Spleen (tissue), 11 donors: ENCODE measurements at regions not wholly inside any gene's neighbourhood (a gene's known extent, or its start where the extent isn't known, plus 50 kb on each side); places are given as distances from the start of the nearest gene placed in this dataset.

Source experiments
- DNase-seq: peaks from one replicate; pipeline ENCODE4 v3.0.0-alpha.2; 2020
- H3K27ac ChIP-seq, 8 donors: fragments of 200-600 bp; sonication (generic) in 7 of 8; 1 replicate in 4 of 8; 2 replicates in 4 of 8; pipeline versions ENCODE4 v1.5.0 to v1.8.0; 2016 to 2021; ENCODE audit warnings: inconsistent platforms in 4 of 8, mild to moderate bottlenecking in 4 of 8, moderate library complexity in 1 of 8
- H3K27me3 ChIP-seq, 7 donors: fragments of 200-600 bp; sonication (generic) in 6 of 7; replicated peaks in 1 of 7; 1 replicate in 4 of 7; 2 replicates in 3 of 7; pipeline versions ENCODE4 v1.5.0 to v1.8.0; 2016 to 2021; ENCODE audit warnings: inconsistent platforms in 3 of 7, mild to moderate bottlenecking in 1 of 7
- H3K36me3 ChIP-seq, 6 donors: fragments of 200-600 bp; sonication (generic) in 5 of 6; 1 replicate in 4 of 6; 2 replicates in 2 of 6; pipeline versions ENCODE4 v1.5.0 to v1.8.0; 2016 to 2021; ENCODE audit warnings: inconsistent platforms in 2 of 6
- H3K4me1 ChIP-seq, 6 donors: fragments of 200-600 bp; sonication (generic) in 5 of 6; 1 replicate in 3 of 6; 2 replicates in 3 of 6; pipeline versions ENCODE4 v1.5.0 to v1.8.0; 2016 to 2021; ENCODE audit warnings: inconsistent platforms in 3 of 6
- H3K4me3 ChIP-seq, 8 donors: fragments of 200-600 bp; sonication (generic) in 7 of 8; 1 replicate in 4 of 8; 2 replicates in 4 of 8; pipeline versions ENCODE4 v1.5.0 to v1.8.0; 2016 to 2021; ENCODE audit warnings: inconsistent platforms in 4 of 8, mild to moderate bottlenecking in 4 of 8, moderate library complexity in 2 of 8
- H3K9me3 ChIP-seq, 8 donors: fragments of 200-600 bp; sonication (generic) in 7 of 8; 1 replicate in 4 of 8; 2 replicates in 4 of 8; pipeline versions ENCODE4 v1.5.0 to v1.8.0; 2016 to 2021; ENCODE audit warnings: inconsistent platforms in 4 of 8
- POLR2A ChIP-seq, 3 donors: fragments of 450-650 bp; IDR thresholded peaks; one replicate each; pipeline ENCODE4 v1.5.1; 2017; ENCODE audit warnings: antibody characterized with exemption in 3 of 3, mild to moderate bottlenecking in 1 of 3
- POLR2AphosphoS5 ChIP-seq, 3 donors: sonication (generic); formaldehyde crosslinking; IDR thresholded peaks; one replicate each; pipeline ENCODE4 v1.5.1; 2017; ENCODE audit warnings: antibody characterized with exemption in 3 of 3
- WGBS, 5 donors: extraction: QIAGEN DNeasy Blood & Tissue Kit in 3 of 5; methylation state at CpG; one replicate each; pipeline versions ENCODE4 v1.1.5 to v1.1.7; 2013 to 2018; 5-methylcytosine and 5-hydroxymethylcytosine counted together
- intact Hi-C: fragments of 100-400 bp; cut with DNase I; formaldehyde crosslinking; loops from one replicate; pipeline ENCODE4 v1.15.0; 2023; ENCODE audit warnings: low total_unique reads
- TF ChIP-seq, protein P1 (sequence below), 11 experiments: fragments of 200-600 bp in 7 of 11; fragments of 450-650 bp in 4 of 11; sonication (generic) in 4 of 11; IDR thresholded peaks in 8 of 11; conservative IDR thresholded peaks in 3 of 11; 1 replicate in 7 of 11; 2 replicates in 4 of 11; pipeline versions ENCODE4 v1.4.0 to v1.8.0; 2016 to 2021; ENCODE audit warnings: antibody characterized with exemption in 11 of 11, inconsistent platforms in 4 of 11, mild to moderate bottlenecking in 1 of 11
- donor health status: healthy with polysubstance abuse.
- donor health status: DM: no; HTN: no; CAD: no; lungs with moderate emphysema.
- donor health status: DM: no; HTN: no; CAD: no.
- donor health status: Bipolar disorder and iron deficiency.
- donor health status: healthy.
- donor health status: DM: no; HTN: no; CAD: no.
- donor health status: DM: yes; HTN: yes; CAD: no.

DNA sequence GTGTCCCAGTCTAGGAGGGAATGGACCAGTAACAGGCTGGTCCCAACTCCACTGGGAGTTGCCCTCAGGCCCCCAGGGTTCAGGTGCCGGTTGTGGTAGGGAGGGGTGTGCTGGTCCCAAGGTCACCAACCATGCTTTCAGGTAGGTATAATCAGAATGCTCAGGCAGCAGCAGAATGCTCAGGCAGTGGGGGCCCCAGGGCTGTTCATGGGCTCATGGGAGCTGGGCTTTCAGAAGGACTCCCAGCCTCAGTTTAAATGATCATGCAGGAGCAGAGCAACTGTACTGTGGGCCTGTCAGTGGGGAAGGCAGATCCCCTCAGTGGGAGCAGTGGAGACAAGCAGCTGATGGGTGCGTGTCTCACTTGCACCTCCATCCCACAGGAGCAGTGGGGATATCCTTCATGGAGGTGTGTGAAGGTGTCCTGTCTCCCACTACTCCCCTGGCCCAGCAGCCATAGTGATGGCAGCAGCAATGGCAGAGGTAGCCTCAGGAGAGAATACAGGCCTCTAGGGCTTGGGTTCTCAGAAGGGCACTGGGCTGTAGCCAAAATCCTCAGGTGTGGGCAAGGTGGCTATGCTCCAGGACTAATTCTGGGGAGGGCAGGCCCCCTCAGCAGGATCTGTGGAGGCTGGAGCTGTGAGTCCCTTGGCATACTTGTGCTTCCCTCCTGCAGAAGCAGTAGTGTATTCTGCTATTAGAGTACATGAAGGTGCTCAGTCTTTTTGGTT, 917.3 kb upstream of the B3GALT2 start:
- 48 to 100% (median 75%) methylated on average over 1 to 2 of the region's 2 CpGs for WGBS, 5 donors
- DNase-seq = peak; percentile 42

DNA sequence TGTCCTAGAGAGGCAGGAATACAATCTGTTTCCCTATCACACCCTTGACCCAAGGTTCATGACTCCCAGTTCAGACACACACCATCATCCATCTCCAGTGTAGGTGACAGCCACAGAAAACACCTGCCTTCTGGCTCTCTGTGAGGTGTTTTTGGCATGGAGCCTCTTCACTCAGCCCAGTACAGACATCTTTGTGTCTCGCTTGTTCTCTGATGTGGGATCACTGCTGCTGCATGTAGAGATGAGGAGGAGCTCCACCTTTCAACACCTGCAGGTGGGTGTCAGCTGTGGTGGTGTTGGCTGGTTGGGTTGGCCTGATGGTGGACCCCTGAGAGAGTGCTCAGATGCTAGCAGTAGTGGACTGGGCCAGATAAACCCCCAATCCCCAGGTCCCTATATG, 916.7 kb upstream of the B3GALT2 start:
- intact Hi-C loops = no loop called here
- no peak for TF ChIP-seq POLR2A (IDR thresholded peaks at IDR 0.05)
- TF ChIP-seq, protein P1, sequence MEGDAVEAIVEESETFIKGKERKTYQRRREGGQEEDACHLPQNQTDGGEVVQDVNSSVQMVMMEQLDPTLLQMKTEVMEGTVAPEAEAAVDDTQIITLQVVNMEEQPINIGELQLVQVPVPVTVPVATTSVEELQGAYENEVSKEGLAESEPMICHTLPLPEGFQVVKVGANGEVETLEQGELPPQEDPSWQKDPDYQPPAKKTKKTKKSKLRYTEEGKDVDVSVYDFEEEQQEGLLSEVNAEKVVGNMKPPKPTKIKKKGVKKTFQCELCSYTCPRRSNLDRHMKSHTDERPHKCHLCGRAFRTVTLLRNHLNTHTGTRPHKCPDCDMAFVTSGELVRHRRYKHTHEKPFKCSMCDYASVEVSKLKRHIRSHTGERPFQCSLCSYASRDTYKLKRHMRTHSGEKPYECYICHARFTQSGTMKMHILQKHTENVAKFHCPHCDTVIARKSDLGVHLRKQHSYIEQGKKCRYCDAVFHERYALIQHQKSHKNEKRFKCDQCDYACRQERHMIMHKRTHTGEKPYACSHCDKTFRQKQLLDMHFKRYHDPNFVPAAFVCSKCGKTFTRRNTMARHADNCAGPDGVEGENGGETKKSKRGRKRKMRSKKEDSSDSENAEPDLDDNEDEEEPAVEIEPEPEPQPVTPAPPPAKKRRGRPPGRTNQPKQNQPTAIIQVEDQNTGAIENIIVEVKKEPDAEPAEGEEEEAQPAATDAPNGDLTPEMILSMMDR (IDR thresholded peaks at IDR 0.05 in 8 of 11, conservative IDR thresholded peaks at IDR 0.05 in 3 of 11) = no peak
- no peak for TF ChIP-seq POLR2AphosphoS5 (IDR thresholded peaks at IDR 0.05)
- Histone ChIP-seq H3K9me3 (no peaks in the 10 kb centered on the region), H3K36me3 (no peaks in the 10 kb centered on the region), H3K4me3 (no peak overlapping the region), H3K27ac (no peak overlapping the region), H3K27me3 (no peaks in the 10 kb centered on the region), H3K4me1 (no peaks in the 10 kb centered on the region)
- 80 to 100% (median 93%) methylated on average over 1 of the region's 1 CpG for WGBS, 5 donors
- DNase-seq = no peak

More for the DNA sequence above, 917.3 kb upstream of the B3GALT2 start:
- no peaks in the 10 kb centered on the region for H3K27me3 ChIP-seq
- H3K9me3 ChIP-seq = no peaks in the 10 kb centered on the region
- H3K4me1 ChIP-seq = no peaks in the 10 kb centered on the region
- no peak overlapping the region for H3K27ac ChIP-seq
- no peaks in the 10 kb centered on the region for H3K36me3 ChIP-seq
- intact Hi-C loops = no loop called here
- H3K4me3 ChIP-seq = no peak overlapping the region
- TF ChIP-seq POLR2A (IDR thresholded peaks at IDR 0.05) (no peak), POLR2AphosphoS5 (IDR thresholded peaks at IDR 0.05) (no peak)
- TF ChIP-seq, protein P1 (IDR thresholded peaks at IDR 0.05 in 8 of 11, conservative IDR thresholded peaks at IDR 0.05 in 3 of 11) = no peak

DNA sequence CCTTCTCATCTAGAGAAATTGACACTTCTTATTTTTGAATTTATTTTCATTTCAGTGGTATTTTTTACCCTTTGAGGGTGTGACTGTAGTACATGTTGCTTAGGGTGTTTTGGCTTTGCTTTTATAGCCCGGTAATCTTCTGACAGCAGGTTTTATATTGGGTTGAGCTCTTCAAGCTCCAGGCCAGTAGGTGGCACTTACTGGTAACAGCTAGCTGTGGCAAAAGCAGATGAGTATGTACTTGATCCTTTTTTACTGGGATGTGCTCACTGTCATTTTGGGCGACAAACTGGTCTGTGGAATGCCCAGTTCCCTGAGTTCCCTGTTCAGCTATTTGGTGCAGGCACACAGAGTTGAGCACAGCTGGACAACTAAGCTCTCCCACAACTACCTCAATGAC, 916.2 kb upstream of the B3GALT2 start:
- Histone ChIP-seq H3K4me1 (no peaks in the 10 kb centered on the region), H3K36me3 (no peaks in the 10 kb centered on the region), H3K4me3 (no peak overlapping the region), H3K27me3 (no peaks in the 10 kb centered on the region), H3K27ac (no peak overlapping the region), H3K9me3 (no peaks in the 10 kb centered on the region)
- TF ChIP-seq POLR2A (IDR thresholded peaks at IDR 0.05) (no peak), POLR2AphosphoS5 (IDR thresholded peaks at IDR 0.05) (no peak)
- TF ChIP-seq, protein P1 (IDR thresholded peaks at IDR 0.05 in 8 of 11, conservative IDR thresholded peaks at IDR 0.05 in 3 of 11) = no peak
- intact Hi-C loops = no loop called here
- WGBS, 5 donors = 64 to 90% (median 74%) methylated on average over 2 of the region's 2 CpGs
- DNase-seq = no peak

DNA sequence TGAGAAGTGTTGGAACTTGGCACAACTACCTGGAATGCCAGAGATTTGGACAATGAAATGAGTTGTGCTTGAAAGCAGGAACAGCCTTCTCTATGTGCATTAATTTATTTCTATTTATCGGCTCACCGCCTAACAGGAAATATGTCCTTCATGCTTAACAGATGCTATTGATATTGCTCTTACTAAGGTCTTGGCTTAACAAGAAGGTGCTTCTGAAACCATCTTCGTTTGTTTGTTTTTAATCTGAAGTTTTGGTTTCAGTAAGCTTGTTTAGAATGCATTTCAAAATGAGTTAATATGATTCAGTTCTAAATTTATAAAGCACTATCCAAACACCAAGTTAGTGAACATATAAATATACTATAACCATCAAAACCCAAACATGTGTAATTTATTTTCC, 898.3 kb upstream of the B3GALT2 start:
- Histone ChIP-seq H3K4me1 (no peaks in the 10 kb centered on the region), H3K27ac (no peak overlapping the region), H3K36me3 (no peaks in the 10 kb centered on the region), H3K27me3 (no peaks in the 10 kb centered on the region), H3K4me3 (no peak overlapping the region), H3K9me3 (no peaks in the 10 kb centered on the region)
- TF ChIP-seq, protein P1 (IDR thresholded peaks at IDR 0.05 in 8 of 11, conservative IDR thresholded peaks at IDR 0.05 in 3 of 11) = no peak
- TF ChIP-seq POLR2AphosphoS5 (IDR thresholded peaks at IDR 0.05) (no peak), POLR2A (IDR thresholded peaks at IDR 0.05) (no peak)
- intact Hi-C loops = no loop called here
- DNase-seq = no peak
- WGBS, 5 donors = 40 to 68% (median 51%) methylated on average over 3 of the region's 3 CpGs
